Cardiac fibroblast (primary cell): ENCODE measurements at regions not wholly inside any gene's neighbourhood (a gene's known extent, or its start where the extent isn't known, plus 50 kb on each side); places are given as distances from the start of the nearest gene placed in this dataset.

Experiments
- DNase-seq, 2 donors: peaks; one replicate each; pipeline versions ENCODE4 v3.0.0 to v3.0.0-alpha.2; 2010; ENCODE audit warnings: low read depth in 2 of 2
- H3K4me3 ChIP-seq, 2 donors: replicated peaks in 1 of 2; 1 replicate in 1 of 2; 2 replicates in 1 of 2; pipeline ENCODE4 v1.5.1; 2011; ENCODE audit warnings: low read depth in 2 of 2, low read length in 2 of 2, mild to moderate bottlenecking in 2 of 2, moderate library complexity in 1 of 2
- TF ChIP-seq, protein P1 (sequence below): IDR thresholded peaks from one replicate; pipeline ENCODE4 v1.5.1; 2011; ENCODE audit warnings: low read depth, mild to moderate bottlenecking, low read length, inconsistent platforms

DNA sequence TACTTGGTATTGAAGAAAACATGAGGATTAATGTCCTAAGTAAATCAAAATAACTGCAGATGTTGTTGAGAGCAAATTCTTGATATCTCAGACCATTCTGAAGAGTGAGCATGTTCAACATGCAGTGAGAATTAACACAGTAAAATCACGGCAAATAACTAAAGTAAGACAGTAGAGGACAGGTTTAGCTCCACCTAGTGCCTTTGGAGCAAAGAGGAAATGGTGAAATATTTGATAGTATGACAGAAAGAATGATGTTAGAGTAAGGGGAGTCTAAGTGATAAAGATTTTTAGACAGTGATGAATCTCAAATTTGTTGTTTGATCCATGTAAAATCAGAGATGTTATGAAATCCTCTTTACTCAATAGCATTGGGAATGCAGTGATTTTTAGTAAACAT, 424.2 kb downstream of the TMEM161B start:
- DNase-seq: no peak
- no peak overlapping the region for H3K4me3 ChIP-seq
- TF ChIP-seq, protein P1, sequence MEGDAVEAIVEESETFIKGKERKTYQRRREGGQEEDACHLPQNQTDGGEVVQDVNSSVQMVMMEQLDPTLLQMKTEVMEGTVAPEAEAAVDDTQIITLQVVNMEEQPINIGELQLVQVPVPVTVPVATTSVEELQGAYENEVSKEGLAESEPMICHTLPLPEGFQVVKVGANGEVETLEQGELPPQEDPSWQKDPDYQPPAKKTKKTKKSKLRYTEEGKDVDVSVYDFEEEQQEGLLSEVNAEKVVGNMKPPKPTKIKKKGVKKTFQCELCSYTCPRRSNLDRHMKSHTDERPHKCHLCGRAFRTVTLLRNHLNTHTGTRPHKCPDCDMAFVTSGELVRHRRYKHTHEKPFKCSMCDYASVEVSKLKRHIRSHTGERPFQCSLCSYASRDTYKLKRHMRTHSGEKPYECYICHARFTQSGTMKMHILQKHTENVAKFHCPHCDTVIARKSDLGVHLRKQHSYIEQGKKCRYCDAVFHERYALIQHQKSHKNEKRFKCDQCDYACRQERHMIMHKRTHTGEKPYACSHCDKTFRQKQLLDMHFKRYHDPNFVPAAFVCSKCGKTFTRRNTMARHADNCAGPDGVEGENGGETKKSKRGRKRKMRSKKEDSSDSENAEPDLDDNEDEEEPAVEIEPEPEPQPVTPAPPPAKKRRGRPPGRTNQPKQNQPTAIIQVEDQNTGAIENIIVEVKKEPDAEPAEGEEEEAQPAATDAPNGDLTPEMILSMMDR: no peak

DNA sequence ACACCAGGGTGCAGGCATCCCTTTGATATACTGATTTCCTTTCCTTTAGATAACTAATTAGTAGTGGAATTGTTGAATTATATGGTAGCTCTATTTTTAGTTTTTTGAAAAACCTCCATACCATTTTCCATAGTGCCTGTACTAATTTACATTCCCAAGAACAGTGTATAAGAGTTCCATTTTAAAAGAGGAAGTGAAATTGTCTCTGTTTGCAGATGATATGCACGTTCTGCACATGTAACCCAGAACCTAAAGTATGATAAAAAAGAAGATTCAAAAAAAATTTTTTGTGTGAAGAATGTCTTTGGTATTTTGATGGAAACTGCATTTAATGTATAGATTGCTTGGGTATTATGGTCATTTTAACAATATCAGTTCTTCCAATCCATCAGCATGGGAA, 424.0 kb upstream of the CCNH start:
- TF ChIP-seq, protein P1: no peak
- no peak overlapping the region for H3K4me3 ChIP-seq
- no peak for DNase-seq

DNA sequence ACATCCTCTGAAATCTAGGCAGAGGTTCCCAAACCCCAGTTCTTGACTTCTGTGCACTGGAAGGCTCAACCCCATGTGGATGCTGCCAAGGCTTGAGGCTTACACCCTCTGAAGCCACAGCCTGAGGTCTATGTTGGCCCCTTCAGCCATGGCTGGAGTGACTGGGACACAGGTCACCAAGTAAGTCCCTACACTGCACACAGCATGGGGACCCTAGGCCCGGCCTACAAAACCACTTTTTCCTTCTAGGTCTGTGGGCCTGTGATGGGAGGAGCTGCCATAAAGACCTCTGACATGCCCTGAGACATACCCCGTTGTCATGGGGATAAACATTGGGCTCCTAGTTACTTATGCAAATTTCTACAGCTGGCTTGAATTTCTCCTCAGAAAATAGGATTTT, 418.8 kb upstream of the CCNH start:
- no peak overlapping the region for H3K4me3 ChIP-seq
- no peak for DNase-seq
- TF ChIP-seq, protein P1: no peak

DNA sequence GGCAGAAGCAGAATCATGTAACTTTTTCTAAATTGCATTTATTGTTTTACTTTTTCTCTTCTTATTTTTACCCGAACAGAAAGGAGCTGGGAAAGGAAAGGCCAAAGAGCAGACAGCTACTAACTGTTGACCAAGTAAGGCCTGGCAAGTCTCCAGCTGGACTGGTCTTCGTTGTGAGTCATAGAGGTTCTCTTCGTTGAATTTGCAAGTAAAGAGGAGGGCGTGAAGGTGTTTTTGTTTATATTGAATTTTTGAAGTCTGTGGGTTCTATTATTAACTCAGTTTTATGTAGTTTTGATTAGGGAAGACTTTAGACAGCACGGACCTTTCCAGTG, 416.5 kb upstream of the CCNH start:
- H3K4me3 ChIP-seq: no peak overlapping the region
- TF ChIP-seq, protein P1: no peak
- peak; percentile 15 to 59 for DNase-seq

DNA sequence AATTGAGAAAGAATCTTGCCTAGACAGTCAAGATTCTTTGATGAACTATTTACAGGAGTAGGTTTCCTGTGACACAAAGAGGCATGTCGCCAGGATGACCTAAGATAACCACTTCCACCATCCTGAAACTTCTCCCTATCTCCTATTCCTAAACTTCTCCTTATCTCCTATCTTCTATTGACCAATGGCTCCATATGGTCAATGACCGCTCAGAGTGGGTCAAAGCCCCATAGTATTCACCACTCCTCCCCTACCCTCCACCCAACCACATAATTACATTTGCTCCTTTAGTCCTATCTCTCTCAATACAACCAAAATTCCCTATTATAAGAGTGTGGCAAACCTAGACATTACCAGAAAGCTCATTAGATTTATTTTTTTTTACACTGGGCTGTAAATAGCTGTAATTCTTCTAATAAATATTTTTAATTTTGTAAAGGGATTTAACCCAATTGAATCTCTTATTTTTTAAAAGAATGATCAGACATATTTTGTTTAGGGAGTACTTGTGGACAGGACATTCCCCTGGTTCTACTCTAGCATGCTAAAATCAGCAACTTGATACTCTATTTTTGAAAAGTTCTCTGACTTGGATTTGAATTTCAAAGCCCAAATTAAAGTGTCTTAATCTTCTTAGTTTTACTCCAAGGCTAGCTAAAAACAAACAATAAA, 416.0 kb upstream of the CCNH start:
- H3K4me3 ChIP-seq: no peak overlapping the region
- TF ChIP-seq, protein P1: no peak
- DNase-seq: no peak

DNA sequence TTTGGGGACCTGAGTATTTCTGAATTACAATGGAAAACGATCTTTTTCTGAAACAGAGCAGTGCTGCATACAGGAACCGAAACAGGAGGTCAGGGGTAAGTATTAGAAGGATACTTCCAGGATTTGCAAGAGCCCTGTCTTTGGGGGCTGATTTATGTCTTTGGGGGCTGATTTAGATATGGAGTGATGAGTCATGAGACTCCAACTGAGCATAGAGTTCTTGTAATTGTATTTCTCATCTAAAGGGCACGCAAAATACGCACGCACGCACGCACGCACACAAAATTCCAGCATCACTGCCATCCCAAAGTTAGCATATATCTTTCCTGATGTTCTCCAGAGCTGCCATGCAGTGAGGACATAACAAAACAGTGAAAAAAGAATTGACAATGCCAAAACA, 414.8 kb upstream of the CCNH start:
- TF ChIP-seq, protein P1: no peak
- DNase-seq: no peak
- H3K4me3 ChIP-seq: no peak overlapping the region

DNA sequence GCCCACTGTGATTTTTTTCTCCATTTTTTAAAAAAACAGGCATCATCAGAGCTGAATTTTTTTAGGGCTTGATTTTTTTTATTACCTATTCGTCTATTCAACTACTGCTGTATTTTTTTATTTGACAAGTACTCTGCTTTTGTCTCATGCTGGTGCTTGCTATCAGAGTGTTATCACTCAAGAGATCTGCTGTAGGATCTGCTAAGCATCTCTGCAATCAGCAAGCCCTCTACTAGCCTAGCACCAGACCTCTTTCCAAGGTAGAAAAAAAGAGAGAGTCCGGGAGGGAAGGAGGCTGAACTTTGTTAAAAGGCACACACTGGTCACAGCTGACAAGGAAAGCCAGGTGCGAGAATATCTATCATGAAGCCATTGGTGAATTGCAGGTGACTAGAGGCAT, 413.8 kb upstream of the CCNH start:
- H3K4me3 ChIP-seq: no peak overlapping the region
- TF ChIP-seq, protein P1: no peak
- no peak for DNase-seq
